ENCODE measurements at regions not wholly inside any gene's neighbourhood (a gene's known extent, or its start where the extent isn't known, plus 50 kb on each side); places are given as distances from the start of the nearest gene placed in this dataset.
"Not testable (repeated sequence)": the region's sequence is repeated elsewhere in the genome, so short reads cannot be mapped to it uniquely, and the experiment has no call there.

GRCh38 chr18:76627444-76627843 is 132.4 kb upstream of the ZNF516 start:
- DNase-seq: no peak

- DNase-seq: no peak
Observed at GRCh38 chr18:76626991-76627390, 131.9 kb upstream of the ZNF516 start.

DNA sequence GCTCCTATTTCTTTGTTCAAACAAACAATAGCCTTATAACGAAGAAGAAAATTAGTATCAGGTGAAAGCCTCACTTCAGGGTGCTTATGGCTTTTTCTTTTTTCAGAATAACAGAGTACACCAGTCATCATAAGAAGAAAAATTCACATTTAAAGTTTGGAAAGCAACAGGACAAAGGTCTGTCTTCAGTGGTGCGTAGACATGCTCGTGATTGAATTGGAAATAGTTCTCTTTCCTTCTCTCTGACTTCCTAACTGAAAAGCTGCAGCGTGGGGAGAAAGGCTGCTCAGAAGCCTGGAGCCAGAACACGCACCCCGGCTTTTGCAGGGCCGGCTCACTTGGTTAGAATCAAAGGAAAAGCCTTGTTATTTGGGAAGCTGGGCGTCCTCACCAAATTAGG is 127.6 kb upstream of the ZNF516 start:
- no peak for DNase-seq

DNA sequence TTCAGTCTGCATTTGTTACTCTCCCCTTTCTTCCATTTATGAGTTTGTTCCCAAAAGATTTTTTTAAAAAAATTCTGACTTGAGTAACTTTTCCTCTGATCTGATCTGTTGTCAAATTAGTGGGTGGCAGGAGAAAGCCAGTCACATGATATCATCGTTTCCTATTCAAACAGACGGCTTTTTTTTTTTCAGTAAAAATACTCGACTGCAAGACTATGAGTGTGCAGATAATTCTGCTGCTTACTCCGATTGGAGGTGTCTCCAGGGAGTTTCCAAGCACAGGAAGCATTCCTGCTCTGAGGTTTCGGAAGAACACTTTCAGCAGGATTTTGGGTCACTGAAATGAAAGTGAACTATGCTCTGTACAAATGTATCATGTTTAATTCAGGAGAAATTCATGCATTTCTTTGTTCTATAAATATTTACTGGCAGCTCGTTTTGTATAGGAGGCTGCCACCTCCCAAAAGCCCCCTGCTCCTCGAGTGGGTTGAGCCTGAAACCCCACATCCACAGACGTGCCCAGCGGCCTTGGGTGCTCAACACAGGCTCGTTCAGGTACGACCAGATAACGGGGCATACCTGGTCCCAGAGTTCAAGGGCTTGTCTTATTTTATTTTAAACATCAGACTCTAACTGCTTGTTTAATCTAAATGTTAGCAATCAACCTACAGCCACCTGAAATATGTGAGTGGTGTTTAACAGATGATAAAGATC is 126.9 kb upstream of the ZNF516 start:
- DNase-seq: no peak

DNA sequence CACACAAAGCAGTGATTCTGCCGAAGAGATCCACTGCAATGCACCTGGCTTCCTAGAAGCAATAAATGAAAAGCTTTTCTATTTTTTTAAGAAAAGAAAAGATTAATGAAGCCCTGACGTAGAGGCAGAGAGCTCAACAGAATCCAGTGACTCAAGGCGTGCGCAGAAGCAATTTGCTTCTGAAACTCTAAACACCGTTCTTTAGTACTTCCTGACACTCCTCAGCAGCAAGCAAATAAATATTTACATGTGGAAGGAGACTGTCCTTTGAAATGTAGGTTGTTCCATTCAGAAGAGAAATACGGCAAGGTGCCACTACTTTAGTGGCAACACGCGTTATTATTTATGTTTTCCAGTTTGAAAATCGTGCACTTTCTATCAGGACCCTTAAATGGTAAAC is 126.2 kb upstream of the ZNF516 start:
- no peak for DNase-seq

GRCh38 chr18:76620321-76621170 is 125.5 kb upstream of the ZNF516 start:
- peak; percentile 31 for DNase-seq

- no peak for DNase-seq
Observed at GRCh38 chr18:76619621-76620315, 124.7 kb upstream of the ZNF516 start.

GRCh38 chr18:76619261-76619620 is 124.2 kb upstream of the ZNF516 start:
- no peak for DNase-seq

DNA sequence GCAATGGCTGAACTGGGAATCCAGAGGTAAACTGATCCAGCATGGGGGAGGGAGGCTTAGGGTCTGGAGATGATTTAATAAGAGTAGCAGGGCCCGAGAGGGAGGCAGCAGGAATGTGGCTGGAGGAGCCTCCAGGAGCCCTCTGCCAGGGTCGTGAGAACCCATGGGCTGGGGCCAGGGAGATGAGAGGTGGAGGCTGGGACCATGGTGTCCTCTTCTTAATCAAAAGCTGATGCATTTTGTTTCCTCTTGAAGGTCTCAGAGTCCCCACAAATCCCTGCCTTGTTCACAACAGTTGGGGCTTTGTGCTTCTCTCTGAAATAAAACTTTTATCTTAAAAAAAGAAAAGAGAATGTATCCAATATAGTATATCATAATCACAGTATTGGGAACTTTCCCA is 123.7 kb upstream of the ZNF516 start:
- no peak for DNase-seq

DNA sequence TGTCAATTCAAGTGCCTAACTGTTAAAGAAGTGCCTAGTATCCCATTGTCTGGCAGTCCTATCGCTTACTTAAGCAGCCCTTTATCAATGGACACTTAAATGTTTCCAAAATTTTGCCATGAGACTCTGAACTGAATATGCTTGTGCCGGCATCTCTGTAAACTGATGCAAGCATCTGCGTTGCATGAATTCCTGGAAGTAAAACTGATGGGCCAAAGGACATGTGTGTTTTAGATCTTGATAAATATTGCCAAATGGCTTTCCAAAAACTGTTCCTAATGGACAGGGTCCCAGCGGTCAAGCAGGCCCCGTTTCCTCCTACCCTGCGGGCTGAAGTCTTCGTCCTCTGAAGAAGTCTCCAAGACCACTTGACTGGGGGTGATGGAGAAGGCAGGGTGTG is 121.3 kb upstream of the ZNF516 start:
- DNase-seq: no peak

DNA sequence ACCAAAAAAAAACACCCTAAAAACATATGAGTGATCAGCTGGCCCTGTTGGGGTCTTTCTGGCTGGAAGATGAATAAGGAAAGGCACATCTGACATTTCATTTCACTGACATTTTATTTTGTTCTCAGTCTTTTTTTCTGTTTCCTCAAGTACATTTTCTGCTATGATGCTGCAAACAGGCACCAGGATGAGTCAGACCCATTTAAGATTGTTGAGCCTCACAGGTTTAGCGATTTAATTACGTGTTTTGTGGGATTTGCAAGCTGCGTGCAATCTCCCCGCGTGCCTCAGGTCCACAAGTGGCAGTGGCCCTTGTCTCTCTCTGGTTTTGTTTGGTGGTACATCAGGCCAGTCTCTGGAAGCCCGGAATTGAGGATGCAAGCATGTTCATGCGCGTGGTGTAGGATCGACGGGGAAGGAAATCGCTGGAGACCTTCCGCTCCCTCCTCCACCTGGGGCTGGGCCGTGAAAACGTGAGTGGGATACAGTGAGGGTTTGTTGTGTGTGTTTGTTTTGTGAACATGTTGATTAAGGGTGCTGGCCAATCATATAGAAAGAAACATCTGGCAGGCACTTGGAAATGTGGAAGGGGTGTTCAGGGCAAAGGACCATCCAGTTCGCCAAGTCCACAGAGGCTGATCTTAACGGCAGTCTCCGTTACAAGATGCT is 120.2 kb upstream of the ZNF516 start:
- DNase-seq: no peak

DNA sequence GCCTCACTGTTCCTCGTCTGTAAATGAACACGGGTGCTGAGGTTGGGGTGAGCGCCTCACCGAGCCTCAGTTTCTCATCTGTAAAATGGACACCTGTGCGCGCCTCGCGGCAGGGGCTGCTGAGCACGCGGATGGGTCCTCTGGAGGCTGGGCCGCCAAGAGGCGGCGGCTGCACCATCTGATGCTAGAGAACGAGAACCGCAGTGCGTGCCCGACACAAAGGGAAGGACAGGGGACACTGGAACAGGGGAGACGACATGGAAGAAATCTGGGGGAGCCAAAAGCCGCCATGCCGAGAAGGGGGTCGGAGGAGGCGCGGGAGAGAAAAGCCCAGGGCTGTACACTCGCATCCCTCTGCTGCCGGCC is 118.7 kb upstream of the ZNF516 start:
- no peak for DNase-seq

DNA sequence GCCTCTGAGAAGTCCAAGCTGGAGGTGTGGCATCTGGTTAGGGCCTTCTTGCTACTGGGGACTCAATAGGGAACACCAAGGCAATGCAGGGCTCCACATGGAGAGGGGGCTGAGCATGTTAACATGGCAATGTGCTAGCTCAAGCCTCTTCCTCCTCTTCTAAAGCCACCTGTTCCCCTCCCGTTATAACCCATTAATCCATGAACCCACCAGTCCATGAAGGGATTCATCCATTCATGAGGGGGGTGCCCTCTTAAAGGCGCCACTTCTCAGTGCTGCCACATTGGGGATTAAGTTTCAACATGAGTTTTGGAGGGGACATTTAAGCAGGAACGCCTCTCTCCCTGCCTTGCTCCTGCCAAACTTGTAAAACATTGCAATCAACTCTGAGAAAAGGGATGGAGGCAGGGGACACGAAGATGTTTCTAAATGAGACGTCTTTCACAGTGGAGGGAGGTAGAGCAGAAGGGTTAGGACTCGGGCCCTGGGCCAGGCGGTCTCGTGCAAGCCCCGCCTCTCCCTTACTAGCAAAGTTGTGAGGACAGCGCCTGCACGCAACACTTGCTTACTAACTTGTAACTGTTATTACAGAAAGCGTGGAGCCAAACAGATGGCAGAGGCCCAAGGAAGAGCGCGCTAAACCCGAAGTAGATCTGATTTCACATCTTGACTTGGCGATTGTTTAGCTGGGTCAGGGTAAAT is 118.2 kb upstream of the ZNF516 start:
- no peak for DNase-seq

DNA sequence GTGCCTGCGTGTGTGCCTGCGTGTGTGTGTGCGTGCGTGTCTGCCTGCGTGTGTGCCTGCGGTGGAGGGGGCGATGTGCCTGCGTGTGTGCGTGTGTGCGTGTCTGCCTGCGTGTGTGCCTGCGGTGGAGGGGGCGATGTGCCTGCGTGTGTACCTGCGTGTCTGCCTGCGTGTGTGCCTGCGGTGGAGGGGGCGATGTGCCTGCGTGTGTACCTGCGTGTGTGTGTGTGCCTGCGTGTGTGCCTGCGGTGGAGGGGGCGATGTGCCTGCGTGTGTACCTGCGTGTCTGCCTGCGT is 116.7 kb upstream of the ZNF516 start:
- not testable (repeated sequence) for DNase-seq

DNA sequence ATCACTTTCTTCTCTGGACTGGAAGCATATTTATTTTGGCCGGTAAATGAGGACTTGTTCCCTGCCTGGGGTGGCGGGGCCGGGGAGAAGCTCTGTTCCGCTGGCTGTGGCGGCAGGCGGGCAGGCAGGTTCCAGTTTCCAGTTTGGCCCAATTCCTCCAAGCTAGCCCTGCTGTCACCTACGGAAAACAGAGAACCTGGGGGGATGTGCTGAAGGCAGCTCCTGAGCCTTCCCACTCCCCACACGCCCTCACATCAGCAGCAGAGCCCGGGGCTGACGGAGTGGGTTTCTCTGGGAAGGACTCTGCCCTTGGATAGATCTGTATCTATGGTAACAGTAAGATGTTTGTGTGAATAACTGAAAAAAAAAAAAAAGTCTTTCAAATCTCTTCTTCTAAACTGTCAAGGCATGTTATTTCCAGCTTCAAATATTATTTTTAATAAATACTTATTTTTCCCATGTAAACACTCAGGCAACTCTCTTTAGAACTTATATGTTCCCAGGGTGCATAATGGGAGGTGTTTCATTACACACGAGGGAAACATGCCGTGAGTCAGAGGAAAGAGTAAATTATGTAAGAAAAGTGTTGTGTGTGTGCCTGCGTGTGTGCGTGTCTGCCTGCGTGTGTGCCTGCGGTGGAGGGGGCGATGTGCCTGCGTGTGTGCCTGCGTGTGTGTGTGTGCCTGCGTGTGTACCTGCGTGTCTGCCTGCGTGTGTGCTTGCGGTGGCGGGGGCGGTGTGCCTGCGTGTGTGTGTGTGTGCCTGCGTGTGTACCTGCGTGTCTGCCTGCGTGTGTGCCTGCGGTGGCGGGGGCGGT is 116.1 kb upstream of the ZNF516 start:
- no peak for DNase-seq

DNA sequence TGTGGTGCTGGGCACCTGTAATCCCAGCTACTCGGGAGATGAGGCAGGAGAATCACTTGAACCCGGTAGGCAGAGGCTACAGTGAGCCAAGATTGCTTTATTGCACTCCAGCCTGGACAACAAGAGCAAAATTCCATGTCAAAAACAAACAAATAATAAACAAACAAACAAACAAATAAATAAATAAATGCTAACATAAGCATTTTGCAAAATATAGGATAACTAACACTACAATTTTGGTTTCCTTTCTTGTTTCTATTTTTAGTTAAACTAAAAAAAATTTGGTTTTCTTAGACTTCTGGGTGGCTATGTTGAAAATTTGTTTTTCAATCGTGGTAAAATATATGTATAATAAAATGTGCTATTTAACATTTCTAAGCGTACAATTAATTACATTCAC is 115.0 kb upstream of the ZNF516 start:
- no peak for DNase-seq

- DNase-seq: no peak
Observed at GRCh38 chr18:76605341-76605929, 110.4 kb upstream of the ZNF516 start.

DNA sequence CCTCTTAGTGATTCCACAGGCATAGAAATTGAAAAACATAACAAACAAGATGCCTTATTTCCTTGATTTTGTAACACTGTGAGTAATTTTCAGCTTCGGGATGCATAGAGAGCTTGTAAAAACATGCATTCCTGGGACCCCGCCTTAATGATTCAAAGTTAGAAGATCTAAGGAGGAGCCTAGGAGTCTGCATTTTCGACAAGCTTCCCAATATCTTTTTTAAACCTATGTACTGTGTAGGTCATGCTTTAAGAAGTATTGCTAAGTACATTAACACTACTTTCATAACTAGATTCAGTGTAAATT is 109.8 kb upstream of the ZNF516 start:
- DNase-seq: no peak

DNA sequence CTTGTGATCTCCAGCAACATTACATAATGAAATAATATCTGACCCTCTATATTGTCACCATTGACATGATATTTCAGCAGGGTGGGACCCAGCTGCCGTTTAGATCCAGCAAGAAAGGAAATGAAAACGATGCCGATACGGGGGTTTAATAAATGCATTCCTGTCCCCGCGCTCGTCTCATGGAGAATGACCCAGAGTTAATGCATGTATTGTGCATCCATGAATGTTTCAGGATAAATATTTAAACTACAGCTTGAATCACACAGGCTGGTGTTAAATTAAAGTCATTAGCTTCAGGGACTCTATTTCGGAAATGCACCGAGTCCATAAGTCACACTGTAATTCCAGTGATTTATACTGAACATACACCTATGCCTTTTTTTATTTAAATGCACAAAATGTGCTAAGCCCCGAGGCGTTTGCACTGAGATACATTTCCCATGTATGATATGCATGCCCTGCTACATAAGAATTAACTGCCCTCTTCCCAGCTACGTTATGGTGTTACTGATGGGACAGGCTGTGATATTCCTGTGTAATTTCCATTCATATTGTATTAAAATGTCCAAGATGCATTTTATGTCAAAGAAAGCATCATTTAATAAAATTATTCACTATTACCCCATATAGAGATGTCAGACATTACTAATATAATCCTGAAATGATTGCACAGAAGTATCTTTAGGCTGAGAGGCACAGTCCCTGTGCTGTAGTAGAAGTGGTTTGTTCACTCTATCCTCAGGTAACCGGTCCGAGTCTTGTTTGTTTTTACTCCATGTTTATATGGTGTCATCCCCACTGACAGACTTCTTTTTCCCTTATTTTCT is 109.3 kb upstream of the ZNF516 start:
- DNase-seq: no peak

DNA sequence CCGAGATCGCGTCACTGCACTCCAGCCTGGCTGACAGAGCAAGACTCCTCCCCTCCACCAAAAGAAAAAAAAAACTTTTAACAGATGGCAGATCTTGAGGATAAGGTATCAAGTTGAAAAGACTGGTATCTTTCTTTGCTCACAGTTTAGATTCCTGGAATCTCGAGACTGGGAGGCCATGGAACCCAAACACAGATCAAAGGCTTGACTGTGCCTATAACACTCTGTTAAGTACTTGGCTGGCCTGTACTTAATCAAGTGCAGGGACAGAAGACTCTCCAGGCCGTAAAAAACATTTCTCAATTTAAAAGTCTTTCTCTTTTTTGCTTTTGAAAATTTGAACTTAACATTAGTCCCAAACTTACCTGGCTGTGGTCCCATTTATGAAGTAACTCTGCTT is 107.1 kb upstream of the ZNF516 start:
- no peak for DNase-seq

GRCh38 chr18:76600076-76600475 is 105.0 kb upstream of the ZNF516 start:
- not testable (repeated sequence) for DNase-seq
